ENCODE measurements at regions not wholly inside any gene's neighbourhood (a gene's known extent, or its start where the extent isn't known, plus 50 kb on each side); places are given as distances from the start of the nearest gene placed in this dataset.

GRCh38 chr5:105947461-105947860 lies 1723.3 kb downstream of the EFNA5 start:
- Histone ChIP-seq H3K79me2 (ENCODE audit: insufficient read depth, low read depth, low read length) (no peaks in the 10 kb centered on the region), H3K9me3 (ENCODE audit: low read length) (no peaks in the 10 kb centered on the region), H3K4me2 (ENCODE audit: low read length) (no peak overlapping the region), H3K4me3 (ENCODE audit: low read depth, low read length, poor library complexity, severe bottlenecking) (no peak overlapping the region), H4K20me1 (ENCODE audit: insufficient read depth, low read length) (no peaks in the 10 kb centered on the region), H3K36me3 (ENCODE audit: insufficient read depth, low read length) (no peaks in the 10 kb centered on the region), H3K4me1 (ENCODE audit: insufficient read depth, low read length, poor library complexity, severe bottlenecking) (no peaks in the 10 kb centered on the region), H3K27ac (ENCODE audit: low read depth, low read length, poor library complexity, severe bottlenecking) (no peak overlapping the region), H3K9me2 (ENCODE audit: insufficient read depth, low read length) (no peaks in the 10 kb centered on the region), H2AFZ (ENCODE audit: low read length) (no peak overlapping the region)
- CTCF ChIA-PET (ENCODE audit: unreplicated experiment), result no interaction called here
- POLR2A ChIA-PET, result interaction anchor here (0.7 to 0.8 kb wide), 3 partner anchors 12 to 507 kb away, joined by 3 to 8 read pairs (median 3); no protein-coding TSS in a partner anchor
- no TSS peak for BruUV-seq (replicated peaks)
- no peak for TF ChIP-seq EZH2phosphoT487 (IDR thresholded peaks at IDR 0.05; ENCODE audit: borderline replicate concordance, low read depth, low read length)
- TF ChIP-seq, protein P1, sequence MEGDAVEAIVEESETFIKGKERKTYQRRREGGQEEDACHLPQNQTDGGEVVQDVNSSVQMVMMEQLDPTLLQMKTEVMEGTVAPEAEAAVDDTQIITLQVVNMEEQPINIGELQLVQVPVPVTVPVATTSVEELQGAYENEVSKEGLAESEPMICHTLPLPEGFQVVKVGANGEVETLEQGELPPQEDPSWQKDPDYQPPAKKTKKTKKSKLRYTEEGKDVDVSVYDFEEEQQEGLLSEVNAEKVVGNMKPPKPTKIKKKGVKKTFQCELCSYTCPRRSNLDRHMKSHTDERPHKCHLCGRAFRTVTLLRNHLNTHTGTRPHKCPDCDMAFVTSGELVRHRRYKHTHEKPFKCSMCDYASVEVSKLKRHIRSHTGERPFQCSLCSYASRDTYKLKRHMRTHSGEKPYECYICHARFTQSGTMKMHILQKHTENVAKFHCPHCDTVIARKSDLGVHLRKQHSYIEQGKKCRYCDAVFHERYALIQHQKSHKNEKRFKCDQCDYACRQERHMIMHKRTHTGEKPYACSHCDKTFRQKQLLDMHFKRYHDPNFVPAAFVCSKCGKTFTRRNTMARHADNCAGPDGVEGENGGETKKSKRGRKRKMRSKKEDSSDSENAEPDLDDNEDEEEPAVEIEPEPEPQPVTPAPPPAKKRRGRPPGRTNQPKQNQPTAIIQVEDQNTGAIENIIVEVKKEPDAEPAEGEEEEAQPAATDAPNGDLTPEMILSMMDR (conservative IDR thresholded peaks at IDR 0.05; ENCODE audit: low read length), result no peak
- no peak for DNase-seq (ENCODE audit: low spot score)
- intact Hi-C loops (cut with micrococcal nuclease; ENCODE audit: unreplicated experiment), result no loop called here

GRCh38 chr5:105945203-105945972 lies 1725.3 kb downstream of the EFNA5 start:
- H3K4me1 ChIP-seq (ENCODE audit: insufficient read depth, low read length, poor library complexity, severe bottlenecking), result no peaks in the 10 kb centered on the region
- no peak for DNase-seq (ENCODE audit: low spot score)
- no peaks in the 10 kb centered on the region for H3K9me3 ChIP-seq (ENCODE audit: low read length)
- BruUV-seq (replicated peaks), result no TSS peak
- ChIA-PET POLR2A (no interaction called here), CTCF (ENCODE audit: unreplicated experiment) (no interaction called here)
- H3K4me2 ChIP-seq (ENCODE audit: low read length), result no peak overlapping the region
- intact Hi-C loops (cut with micrococcal nuclease; ENCODE audit: unreplicated experiment), result no loop called here
- H3K4me3 ChIP-seq (ENCODE audit: low read depth, low read length, poor library complexity, severe bottlenecking), result no peak overlapping the region
- H2AFZ ChIP-seq (ENCODE audit: low read length), result no peak overlapping the region
- no peaks in the 10 kb centered on the region for H3K36me3 ChIP-seq (ENCODE audit: insufficient read depth, low read length)
- no peaks in the 10 kb centered on the region for H3K9me2 ChIP-seq (ENCODE audit: insufficient read depth, low read length)
- H4K20me1 ChIP-seq (ENCODE audit: insufficient read depth, low read length), result no peaks in the 10 kb centered on the region
- H3K27ac ChIP-seq (ENCODE audit: low read depth, low read length, poor library complexity, severe bottlenecking), result no peak overlapping the region
- H3K79me2 ChIP-seq (ENCODE audit: insufficient read depth, low read depth, low read length), result no peaks in the 10 kb centered on the region
- TF ChIP-seq, protein P1 (conservative IDR thresholded peaks at IDR 0.05; ENCODE audit: low read length), result no peak
- no peak for TF ChIP-seq EZH2phosphoT487 (IDR thresholded peaks at IDR 0.05; ENCODE audit: borderline replicate concordance, low read depth, low read length)

GRCh38 chr5:105940181-105940580 lies 1730.6 kb downstream of the EFNA5 start:
- TF ChIP-seq, protein P1 (conservative IDR thresholded peaks at IDR 0.05; ENCODE audit: low read length), result no peak
- TF ChIP-seq EZH2phosphoT487 (IDR thresholded peaks at IDR 0.05; ENCODE audit: borderline replicate concordance, low read depth, low read length), result no peak
- BruUV-seq (replicated peaks), result no TSS peak
- Histone ChIP-seq H3K36me3 (ENCODE audit: insufficient read depth, low read length) (no peaks in the 10 kb centered on the region), H4K20me1 (ENCODE audit: insufficient read depth, low read length) (no peaks in the 10 kb centered on the region), H3K79me2 (ENCODE audit: insufficient read depth, low read depth, low read length) (no peaks in the 10 kb centered on the region), H3K4me3 (ENCODE audit: low read depth, low read length, poor library complexity, severe bottlenecking) (no peak overlapping the region), H2AFZ (ENCODE audit: low read length) (no peak overlapping the region), H3K9me3 (ENCODE audit: low read length) (no peaks in the 10 kb centered on the region), H3K27ac (ENCODE audit: low read depth, low read length, poor library complexity, severe bottlenecking) (no peak overlapping the region), H3K9me2 (ENCODE audit: insufficient read depth, low read length) (no peaks in the 10 kb centered on the region), H3K4me1 (ENCODE audit: insufficient read depth, low read length, poor library complexity, severe bottlenecking) (no peaks in the 10 kb centered on the region), H3K4me2 (ENCODE audit: low read length) (no peak overlapping the region)
- POLR2A ChIA-PET, result no interaction called here
- CTCF ChIA-PET (ENCODE audit: unreplicated experiment), result no interaction called here
- intact Hi-C loops (cut with micrococcal nuclease; ENCODE audit: unreplicated experiment), result no loop called here
- no peak for DNase-seq (ENCODE audit: low spot score)
